ENCODE measurements at regions not wholly inside any gene's neighbourhood (a gene's known extent, or its start where the extent isn't known, plus 50 kb on each side); places are given as distances from the start of the nearest gene placed in this dataset.
A peak's percentile ranks its signal among the peaks of the same experiment; 100 is the strongest.

- H3K4me3 ChIP-seq (ENCODE audit: low read depth in 1 of 3, low read length in 3 of 3): no peak overlapping the region
- no peak overlapping the region for H3K27ac ChIP-seq (ENCODE audit: low read depth in 1 of 3, low read length in 2 of 3)
- H3K4me1 ChIP-seq (ENCODE audit: control insufficient read depth in 3 of 3, insufficient read depth in 2 of 3, low read depth in 1 of 3, low read length in 2 of 3): no peaks in the 10 kb centered on the region
- H3K27me3 ChIP-seq (ENCODE audit: control insufficient read depth in 3 of 3, insufficient read depth in 3 of 3, low read length in 3 of 3): no peaks in the 10 kb centered on the region
- FAIRE-seq (no peak), DNase-seq (no peak)
- H3K36me3 ChIP-seq (ENCODE audit: control insufficient read depth in 3 of 3, insufficient read depth in 2 of 3, low read depth in 1 of 3, low read length in 3 of 3): no peaks in the 10 kb centered on the region
- WGBS, 3 donors: 79 to 91% (median 89%) methylated on average over 15 of the region's 15 CpGs
- H3K9me3 ChIP-seq (ENCODE audit: control insufficient read depth in 2 of 2, insufficient read depth in 1 of 2, low read depth in 1 of 2, low read length in 1 of 2): no peaks in the 10 kb centered on the region
Measured at GRCh38 chr15:53389271-53390037, 370.0 kb downstream of the WDR72 start.

- no peak for FAIRE-seq
- 19 to 44% (median 38%) methylated on average over 3 of the region's 3 CpGs for WGBS, 3 donors
- Histone ChIP-seq H3K36me3 (ENCODE audit: control insufficient read depth in 3 of 3, insufficient read depth in 2 of 3, low read depth in 1 of 3, low read length in 3 of 3) (no peaks in the 10 kb centered on the region), H3K27ac (ENCODE audit: low read depth in 1 of 3, low read length in 2 of 3) (no peak overlapping the region), H3K4me1 (ENCODE audit: control insufficient read depth in 3 of 3, insufficient read depth in 2 of 3, low read depth in 1 of 3, low read length in 2 of 3) (no peaks in the 10 kb centered on the region), H3K4me3 (ENCODE audit: low read depth in 1 of 3, low read length in 3 of 3) (no peak overlapping the region), H3K9me3 (ENCODE audit: control insufficient read depth in 2 of 2, insufficient read depth in 1 of 2, low read depth in 1 of 2, low read length in 1 of 2) (no peaks in the 10 kb centered on the region), H3K27me3 (ENCODE audit: control insufficient read depth in 3 of 3, insufficient read depth in 3 of 3, low read length in 3 of 3) (no peaks in the 10 kb centered on the region)
- peak; percentile 6 to 34 for DNase-seq
Measured at GRCh38 chr15:53384417-53384816, 375.0 kb downstream of the WDR72 start.

- FAIRE-seq (no peak), DNase-seq (no peak)
- 57% methylated on average over 4 of the region's 4 CpGs for WGBS, 3 donors
- no peaks in the 10 kb centered on the region for H3K9me3 ChIP-seq (ENCODE audit: control insufficient read depth in 2 of 2, insufficient read depth in 1 of 2, low read depth in 1 of 2, low read length in 1 of 2)
- H3K4me1 ChIP-seq (ENCODE audit: control insufficient read depth in 3 of 3, insufficient read depth in 2 of 3, low read depth in 1 of 3, low read length in 2 of 3): no peaks in the 10 kb centered on the region
- no peak overlapping the region for H3K4me3 ChIP-seq (ENCODE audit: low read depth in 1 of 3, low read length in 3 of 3)
- no peaks in the 10 kb centered on the region for H3K27me3 ChIP-seq (ENCODE audit: control insufficient read depth in 3 of 3, insufficient read depth in 3 of 3, low read length in 3 of 3)
- no peaks in the 10 kb centered on the region for H3K36me3 ChIP-seq (ENCODE audit: control insufficient read depth in 3 of 3, insufficient read depth in 2 of 3, low read depth in 1 of 3, low read length in 3 of 3)
- no peak overlapping the region for H3K27ac ChIP-seq (ENCODE audit: low read depth in 1 of 3, low read length in 2 of 3)
Measured at GRCh38 chr15:53378096-53378800, 381.2 kb downstream of the WDR72 start.

GRCh38 chr15:53367740-53368139 is 391.7 kb downstream of the WDR72 start:
- Histone ChIP-seq H3K9me3 (ENCODE audit: control insufficient read depth in 2 of 2, insufficient read depth in 1 of 2, low read depth in 1 of 2, low read length in 1 of 2) (no peaks in the 10 kb centered on the region), H3K36me3 (ENCODE audit: control insufficient read depth in 3 of 3, insufficient read depth in 2 of 3, low read depth in 1 of 3, low read length in 3 of 3) (no peaks in the 10 kb centered on the region), H3K27me3 (ENCODE audit: control insufficient read depth in 3 of 3, insufficient read depth in 3 of 3, low read length in 3 of 3) (no peaks in the 10 kb centered on the region), H3K27ac (ENCODE audit: low read depth in 1 of 3, low read length in 2 of 3) (no peak overlapping the region), H3K4me1 (ENCODE audit: control insufficient read depth in 3 of 3, insufficient read depth in 2 of 3, low read depth in 1 of 3, low read length in 2 of 3) (no peaks in the 10 kb centered on the region), H3K4me3 (ENCODE audit: low read depth in 1 of 3, low read length in 3 of 3) (no peak overlapping the region)
- no peak for DNase-seq
- WGBS, 3 donors: 92 to 95% (median 93%) methylated on average over 1 of the region's 1 CpG
- FAIRE-seq: peak; percentile 70

- no peak for FAIRE-seq
Measured at GRCh38 chr15:53360881-53361280, 398.6 kb downstream of the WDR72 start.

GRCh38 chr15:53359038-53359437 is 400.4 kb downstream of the WDR72 start:
- FAIRE-seq (no peak), DNase-seq (peak in 1 of 2 donors; percentile 14)
- H3K4me1 ChIP-seq (ENCODE audit: control insufficient read depth in 3 of 3, insufficient read depth in 2 of 3, low read depth in 1 of 3, low read length in 2 of 3): no peaks in the 10 kb centered on the region
- H3K27me3 ChIP-seq (ENCODE audit: control insufficient read depth in 3 of 3, insufficient read depth in 3 of 3, low read length in 3 of 3): no peaks in the 10 kb centered on the region
- no peaks in the 10 kb centered on the region for H3K9me3 ChIP-seq (ENCODE audit: control insufficient read depth in 2 of 2, insufficient read depth in 1 of 2, low read depth in 1 of 2, low read length in 1 of 2)
- H3K36me3 ChIP-seq (ENCODE audit: control insufficient read depth in 3 of 3, insufficient read depth in 2 of 3, low read depth in 1 of 3, low read length in 3 of 3): no peaks in the 10 kb centered on the region
- WGBS, 3 donors: 28 to 56% (median 51%) methylated on average over 2 of the region's 2 CpGs
- no peak overlapping the region for H3K27ac ChIP-seq (ENCODE audit: low read depth in 1 of 3, low read length in 2 of 3)
- no peak overlapping the region for H3K4me3 ChIP-seq (ENCODE audit: low read depth in 1 of 3, low read length in 3 of 3)

More at GRCh38 chr15:53360881-53361280, 398.6 kb downstream of the WDR72 start:
- no peaks in the 10 kb centered on the region for H3K36me3 ChIP-seq (ENCODE audit: control insufficient read depth in 3 of 3, insufficient read depth in 2 of 3, low read depth in 1 of 3, low read length in 3 of 3)
- 77 to 96% (median 81%) methylated on average over 4 of the region's 4 CpGs for WGBS, 3 donors
- H3K27me3 ChIP-seq (ENCODE audit: control insufficient read depth in 3 of 3, insufficient read depth in 3 of 3, low read length in 3 of 3): no peaks in the 10 kb centered on the region
- no peaks in the 10 kb centered on the region for H3K9me3 ChIP-seq (ENCODE audit: control insufficient read depth in 2 of 2, insufficient read depth in 1 of 2, low read depth in 1 of 2, low read length in 1 of 2)
- no peak for DNase-seq
- H3K4me3 ChIP-seq (ENCODE audit: low read depth in 1 of 3, low read length in 3 of 3): no peak overlapping the region
- no peaks in the 10 kb centered on the region for H3K4me1 ChIP-seq (ENCODE audit: control insufficient read depth in 3 of 3, insufficient read depth in 2 of 3, low read depth in 1 of 3, low read length in 2 of 3)
- H3K27ac ChIP-seq (ENCODE audit: low read depth in 1 of 3, low read length in 2 of 3): no peak overlapping the region

GRCh38 chr15:53354874-53355273 is 404.6 kb downstream of the WDR72 start:
- H3K27me3 ChIP-seq (ENCODE audit: control insufficient read depth in 3 of 3, insufficient read depth in 3 of 3, low read length in 3 of 3): no peaks in the 10 kb centered on the region
- DNase-seq (no peak), FAIRE-seq (no peak)
- no peaks in the 10 kb centered on the region for H3K9me3 ChIP-seq (ENCODE audit: control insufficient read depth in 2 of 2, insufficient read depth in 1 of 2, low read depth in 1 of 2, low read length in 1 of 2)
- H3K27ac ChIP-seq (ENCODE audit: low read depth in 1 of 3, low read length in 2 of 3): no peak overlapping the region
- no peak overlapping the region for H3K4me3 ChIP-seq (ENCODE audit: low read depth in 1 of 3, low read length in 3 of 3)
- H3K4me1 ChIP-seq (ENCODE audit: control insufficient read depth in 3 of 3, insufficient read depth in 2 of 3, low read depth in 1 of 3, low read length in 2 of 3): no peaks in the 10 kb centered on the region
- H3K36me3 ChIP-seq (ENCODE audit: control insufficient read depth in 3 of 3, insufficient read depth in 2 of 3, low read depth in 1 of 3, low read length in 3 of 3): no peaks in the 10 kb centered on the region

GRCh38 chr15:53351373-53351772 is 408.1 kb downstream of the WDR72 start:
- no peak overlapping the region for H3K4me3 ChIP-seq (ENCODE audit: low read depth in 1 of 3, low read length in 3 of 3)
- H3K36me3 ChIP-seq (ENCODE audit: control insufficient read depth in 3 of 3, insufficient read depth in 2 of 3, low read depth in 1 of 3, low read length in 3 of 3): no peaks in the 10 kb centered on the region
- no peaks in the 10 kb centered on the region for H3K4me1 ChIP-seq (ENCODE audit: control insufficient read depth in 3 of 3, insufficient read depth in 2 of 3, low read depth in 1 of 3, low read length in 2 of 3)
- no peaks in the 10 kb centered on the region for H3K9me3 ChIP-seq (ENCODE audit: control insufficient read depth in 2 of 2, insufficient read depth in 1 of 2, low read depth in 1 of 2, low read length in 1 of 2)
- no peak overlapping the region for H3K27ac ChIP-seq (ENCODE audit: low read depth in 1 of 3, low read length in 2 of 3)
- WGBS, 3 donors: 73 to 92% (median 74%) methylated on average over 3 of the region's 3 CpGs
- no peak for FAIRE-seq
- no peak for DNase-seq
- H3K27me3 ChIP-seq (ENCODE audit: control insufficient read depth in 3 of 3, insufficient read depth in 3 of 3, low read length in 3 of 3): no peaks in the 10 kb centered on the region
